GM12874 (cell line): ENCODE measurements at regions not wholly inside any gene's neighbourhood (a gene's known extent, or its start where the extent isn't known, plus 50 kb on each side); places are given as distances from the start of the nearest gene placed in this dataset.

Source experiments
- TF ChIP-seq, protein P1 (sequence below): IDR thresholded peaks from 2 replicates; pipeline ENCODE4 v1.5.1; 2011; ENCODE audit warnings: low read depth, mild to moderate bottlenecking, control low read depth, low read length, moderate library complexity; ENCODE audit not compliant: insufficient read depth

DNA sequence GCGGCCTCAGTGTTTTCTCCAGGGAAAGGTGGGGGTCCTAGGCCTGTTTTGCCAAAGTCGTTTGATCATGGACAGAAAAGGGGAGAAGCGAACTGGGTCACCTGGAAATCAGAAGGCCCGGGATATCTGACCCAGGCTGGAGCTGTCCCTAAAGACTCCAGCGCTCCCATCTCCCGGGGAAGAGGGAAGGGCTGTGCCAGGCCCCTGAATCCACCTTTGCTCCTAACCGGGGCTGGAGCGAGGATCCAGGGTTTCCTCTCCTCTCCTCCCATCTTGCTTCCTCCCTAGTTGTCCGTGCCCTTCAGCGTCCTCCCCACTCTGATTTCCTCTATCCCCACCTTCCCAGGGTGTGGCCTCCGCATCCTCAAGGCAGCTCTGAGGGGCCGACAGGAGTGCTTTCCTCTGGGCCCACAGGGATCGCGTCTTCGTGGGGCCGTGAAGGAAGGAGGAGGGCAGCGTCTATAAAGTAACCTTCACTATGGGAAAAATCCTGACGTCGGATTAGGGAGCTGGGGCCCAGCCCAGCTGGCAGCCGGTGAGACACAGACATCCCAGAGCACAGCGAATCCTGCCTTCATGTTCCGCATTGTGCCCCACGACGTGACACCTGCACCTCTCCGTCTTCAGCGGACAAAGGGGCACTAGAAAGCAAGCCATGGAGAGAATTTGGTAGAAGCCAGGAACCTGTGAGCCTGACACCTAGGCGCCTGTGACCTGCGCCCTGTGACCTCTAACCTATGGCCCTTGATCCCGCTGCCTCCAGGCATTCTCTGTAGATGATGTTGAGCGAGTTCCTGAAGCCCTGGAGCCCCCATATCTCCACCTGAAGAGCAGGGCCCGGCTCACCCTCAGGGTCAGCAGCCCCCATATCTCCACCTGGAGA, 212.7 kb upstream of the SALL3 start:
- TF ChIP-seq, protein P1, sequence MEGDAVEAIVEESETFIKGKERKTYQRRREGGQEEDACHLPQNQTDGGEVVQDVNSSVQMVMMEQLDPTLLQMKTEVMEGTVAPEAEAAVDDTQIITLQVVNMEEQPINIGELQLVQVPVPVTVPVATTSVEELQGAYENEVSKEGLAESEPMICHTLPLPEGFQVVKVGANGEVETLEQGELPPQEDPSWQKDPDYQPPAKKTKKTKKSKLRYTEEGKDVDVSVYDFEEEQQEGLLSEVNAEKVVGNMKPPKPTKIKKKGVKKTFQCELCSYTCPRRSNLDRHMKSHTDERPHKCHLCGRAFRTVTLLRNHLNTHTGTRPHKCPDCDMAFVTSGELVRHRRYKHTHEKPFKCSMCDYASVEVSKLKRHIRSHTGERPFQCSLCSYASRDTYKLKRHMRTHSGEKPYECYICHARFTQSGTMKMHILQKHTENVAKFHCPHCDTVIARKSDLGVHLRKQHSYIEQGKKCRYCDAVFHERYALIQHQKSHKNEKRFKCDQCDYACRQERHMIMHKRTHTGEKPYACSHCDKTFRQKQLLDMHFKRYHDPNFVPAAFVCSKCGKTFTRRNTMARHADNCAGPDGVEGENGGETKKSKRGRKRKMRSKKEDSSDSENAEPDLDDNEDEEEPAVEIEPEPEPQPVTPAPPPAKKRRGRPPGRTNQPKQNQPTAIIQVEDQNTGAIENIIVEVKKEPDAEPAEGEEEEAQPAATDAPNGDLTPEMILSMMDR, result no peak

DNA sequence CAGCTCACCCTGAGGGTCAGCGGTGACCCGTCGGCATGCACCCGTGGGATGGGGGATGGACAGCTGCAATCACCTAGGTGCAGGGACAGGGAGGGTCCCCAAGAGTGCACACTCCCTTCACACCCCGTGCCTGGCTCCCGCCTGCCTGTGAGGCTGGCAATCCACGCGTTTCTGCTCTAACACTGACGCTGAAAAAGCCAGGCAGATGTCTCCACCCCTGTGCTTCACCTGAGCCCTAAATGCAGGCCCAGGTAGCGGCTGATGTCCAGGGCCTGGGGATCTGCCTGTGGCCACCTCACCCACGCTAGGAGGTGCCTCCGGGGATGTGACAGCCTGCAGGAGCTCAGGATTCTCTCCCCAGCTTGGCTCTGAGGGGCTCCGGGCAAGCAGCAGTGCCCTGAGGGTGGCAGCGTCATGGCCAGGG, 212.0 kb upstream of the SALL3 start:
- TF ChIP-seq, protein P1, result no peak

DNA sequence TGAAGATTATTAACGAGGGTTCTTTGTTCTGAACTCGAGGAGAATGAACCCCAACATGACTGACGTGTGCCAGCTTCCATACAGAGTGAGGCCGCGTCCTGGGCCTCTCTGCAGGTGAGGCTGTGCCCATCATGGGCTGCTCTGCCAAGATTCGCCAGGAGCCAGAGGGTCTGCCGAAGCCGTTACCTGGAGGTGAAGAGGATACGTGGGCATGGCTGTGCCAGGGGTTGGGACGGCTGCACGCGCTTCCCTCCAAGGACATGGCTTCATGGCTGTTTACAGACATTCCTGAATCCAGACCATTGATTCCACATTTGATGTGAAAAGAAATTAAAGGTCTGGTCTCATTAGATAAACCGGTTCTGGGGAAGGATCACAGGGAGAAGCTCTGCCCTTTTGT, 211.4 kb upstream of the SALL3 start:
- TF ChIP-seq, protein P1, result no peak

DNA sequence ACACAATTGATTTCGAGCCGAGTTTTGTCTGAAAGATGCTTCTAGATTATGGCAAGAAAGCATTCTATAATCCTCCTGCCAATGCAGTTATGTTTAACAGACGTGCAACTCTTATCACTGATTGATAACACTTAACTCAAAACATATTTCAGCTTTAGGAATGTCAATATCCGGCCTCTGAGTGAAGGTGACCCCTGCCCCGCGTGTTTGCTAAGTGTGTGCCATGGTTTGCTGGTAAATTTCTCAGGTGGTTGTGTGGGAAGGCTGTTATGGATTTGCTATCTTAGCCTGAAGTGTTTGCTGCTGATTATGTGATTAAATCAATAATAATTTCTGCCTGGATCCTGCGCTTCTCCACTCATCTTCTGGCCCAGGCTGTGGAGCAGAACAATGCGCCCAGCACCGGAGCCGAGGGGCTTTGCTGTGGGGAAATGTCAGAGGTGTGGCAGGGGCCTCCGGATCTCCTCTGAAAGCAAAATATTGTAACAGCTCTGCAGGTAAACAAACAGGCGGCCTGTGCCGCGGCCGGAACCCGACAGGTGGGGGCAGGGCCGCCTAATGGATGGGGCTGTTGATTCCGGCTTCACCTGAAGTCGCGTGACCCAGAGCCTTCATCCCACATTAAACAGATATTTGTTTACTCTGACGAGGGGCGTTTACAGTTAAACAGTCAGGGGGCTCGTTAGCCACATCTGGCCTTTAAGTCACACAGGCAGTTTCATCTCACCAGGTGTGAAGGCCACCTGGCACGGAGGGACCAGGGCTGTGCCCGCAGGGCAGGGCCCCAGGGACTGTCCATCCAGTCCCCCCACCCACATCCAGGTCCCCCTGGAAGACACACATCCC, 210.7 kb upstream of the SALL3 start:
- TF ChIP-seq, protein P1, result no peak

DNA sequence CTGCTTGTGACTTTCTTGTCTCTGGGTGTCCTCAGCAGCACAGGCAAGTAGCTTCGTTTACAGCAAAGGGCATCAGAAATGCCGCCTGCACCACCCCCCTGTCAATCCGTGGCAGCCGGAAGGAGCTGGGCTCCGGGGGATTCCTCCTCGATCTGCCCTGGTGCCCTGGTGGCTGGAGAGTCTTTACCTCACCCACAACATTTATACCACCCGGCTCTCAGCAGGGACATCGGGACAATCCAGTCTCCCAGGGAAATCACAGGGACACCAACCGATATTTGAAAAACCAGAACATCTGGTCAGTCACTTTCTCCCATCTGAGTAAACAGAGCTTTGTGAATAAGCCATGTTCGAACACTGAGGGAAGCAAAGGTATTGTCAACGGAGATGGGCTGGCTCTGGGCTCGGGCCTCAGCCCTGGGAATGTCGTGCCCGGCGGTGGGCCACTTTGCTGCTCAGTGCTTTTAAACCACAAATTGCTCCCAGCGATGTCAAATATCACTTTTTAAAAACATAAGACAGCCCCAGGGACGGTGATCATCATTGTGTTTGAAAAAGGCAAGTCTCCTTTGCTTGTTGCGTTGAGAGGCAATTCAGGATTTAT, 210.0 kb upstream of the SALL3 start:
- TF ChIP-seq, protein P1, result no peak

DNA sequence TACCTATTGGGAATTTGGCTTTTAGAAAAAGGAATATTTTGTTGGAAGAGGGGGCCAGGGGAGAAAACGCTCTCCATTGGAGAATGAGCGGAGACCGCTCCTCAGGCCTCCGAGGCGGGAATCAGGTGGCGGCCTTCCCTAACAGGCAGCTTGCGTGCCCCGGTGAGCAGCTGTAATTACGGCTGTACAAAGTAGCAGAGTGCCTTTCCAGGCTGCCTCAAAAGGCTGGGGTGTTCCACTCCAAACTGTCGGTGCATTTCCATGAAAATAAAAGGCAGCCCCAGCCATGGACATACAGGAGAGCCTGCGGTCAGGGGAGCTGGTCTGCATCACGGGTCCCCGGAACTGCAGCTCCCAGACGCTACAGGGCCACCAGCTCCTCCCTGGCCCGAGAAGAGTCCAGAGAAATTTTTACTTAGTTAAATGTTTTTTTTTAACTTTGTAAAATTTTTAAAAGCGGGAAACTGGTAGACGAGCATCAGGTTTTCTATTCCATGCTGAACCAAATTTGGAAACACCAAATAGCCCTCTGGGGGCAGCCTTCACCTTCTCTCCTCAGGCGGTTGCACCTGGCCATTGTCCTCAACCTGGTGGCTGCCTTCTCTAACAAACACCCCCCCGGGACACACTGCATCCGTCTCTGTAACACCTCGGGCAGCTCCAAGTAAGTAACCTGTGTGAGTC, 209.3 kb upstream of the SALL3 start:
- TF ChIP-seq, protein P1, result no peak

DNA sequence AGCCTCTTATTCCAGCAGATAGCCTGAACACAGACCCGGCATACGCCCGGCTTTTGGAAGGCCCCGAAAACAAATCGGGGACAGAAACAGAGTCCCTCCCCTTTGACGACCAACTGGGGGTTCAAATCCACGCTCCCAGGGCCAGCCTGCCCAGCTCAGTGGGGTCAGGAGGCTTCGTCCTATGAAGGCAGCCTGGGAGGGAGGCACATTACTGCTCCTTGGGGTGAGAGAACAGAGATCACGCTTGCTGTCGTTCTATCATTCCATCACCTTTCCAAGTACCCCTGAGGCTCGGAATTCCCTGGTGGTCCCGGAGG, 208.8 kb upstream of the SALL3 start:
- TF ChIP-seq, protein P1, result no peak
